ENCODE measurements at regions not wholly inside any gene's neighbourhood (a gene's known extent, or its start where the extent isn't known, plus 50 kb on each side); places are given as distances from the start of the nearest gene placed in this dataset.

GRCh38 chr13:63208826-63209225 lies 1793.2 kb upstream of the PCDH20 start:
- DNase-seq: no peak

GRCh38 chr13:63206461-63206860 lies 1790.8 kb upstream of the PCDH20 start:
- no peak for DNase-seq

- no peak for DNase-seq
Observed at GRCh38 chr13:63201493-63201892, 1785.8 kb upstream of the PCDH20 start.

- DNase-seq: no peak
Observed at GRCh38 chr13:63199508-63199907, 1783.9 kb upstream of the PCDH20 start.

- DNase-seq: peak; percentile 57 to 59
Observed at GRCh38 chr13:63198071-63198470, 1782.4 kb upstream of the PCDH20 start.

GRCh38 chr13:63195726-63196125 lies 1780.1 kb upstream of the PCDH20 start:
- no peak for DNase-seq

GRCh38 chr13:63190742-63191141 lies 1775.1 kb upstream of the PCDH20 start:
- no peak for DNase-seq

- no peak for DNase-seq
Observed at GRCh38 chr13:63190219-63190618, 1774.6 kb upstream of the PCDH20 start.

- no peak for DNase-seq
Observed at GRCh38 chr13:63189712-63190111, 1774.1 kb upstream of the PCDH20 start.

- DNase-seq: no peak
Observed at GRCh38 chr13:63184693-63185092, 1769.0 kb upstream of the PCDH20 start.

GRCh38 chr13:63175536-63175935 lies 1759.9 kb upstream of the PCDH20 start:
- DNase-seq: no peak

- no peak for DNase-seq
Observed at GRCh38 chr13:63167699-63168337, 1752.2 kb upstream of the PCDH20 start.

- DNase-seq: peak; percentile 20 to 29
Observed at GRCh38 chr13:63166345-63166744, 1750.7 kb upstream of the PCDH20 start.

GRCh38 chr13:63163903-63164302 lies 1748.3 kb upstream of the PCDH20 start:
- DNase-seq: no peak

GRCh38 chr13:63161219-63161618 lies 1745.6 kb upstream of the PCDH20 start:
- no peak for DNase-seq

- DNase-seq: no peak
Observed at GRCh38 chr13:63156816-63157215, 1741.2 kb upstream of the PCDH20 start.

GRCh38 chr13:63149375-63149774 lies 1733.7 kb upstream of the PCDH20 start:
- no peak for DNase-seq

GRCh38 chr13:63139277-63139676 lies 1723.6 kb upstream of the PCDH20 start:
- DNase-seq: no peak

GRCh38 chr13:63129995-63130394 lies 1714.3 kb upstream of the PCDH20 start:
- DNase-seq: no peak

- no peak for DNase-seq
Observed at GRCh38 chr13:63128716-63129115, 1713.1 kb upstream of the PCDH20 start.

GRCh38 chr13:63124863-63125262 lies 1709.2 kb upstream of the PCDH20 start:
- peak; percentile 9 to 22 for DNase-seq

- no peak for DNase-seq
Observed at GRCh38 chr13:63120883-63121282, 1705.2 kb upstream of the PCDH20 start.

- DNase-seq: no peak
Observed at GRCh38 chr13:63117710-63118109, 1702.1 kb upstream of the PCDH20 start.

GRCh38 chr13:63112799-63113395 lies 1697.2 kb upstream of the PCDH20 start:
- DNase-seq: no peak
